ENCODE measurements at regions not wholly inside any gene's neighbourhood (a gene's known extent, or its start where the extent isn't known, plus 50 kb on each side); places are given as distances from the start of the nearest gene placed in this dataset.

GRCh38 chr2:240347949-240348500, 87.4 kb upstream of the GPC1 start:
- no peak for DNase-seq

- DNase-seq, result no peak
These were observed 86.9 kb upstream of the GPC1 start for GRCh38 chr2:240348522-240348921.

GRCh38 chr2:240349133-240350005, 86.1 kb upstream of the GPC1 start:
- DNase-seq, result no peak

GRCh38 chr2:240350006-240350355, 85.5 kb upstream of the GPC1 start:
- no peak for DNase-seq

- DNase-seq, result no peak
These were observed 84.8 kb upstream of the GPC1 start for GRCh38 chr2:240350696-240351087.

GRCh38 chr2:240351088-240351741, 84.2 kb upstream of the GPC1 start:
- no peak for DNase-seq

- no peak for DNase-seq
These were observed 83.5 kb upstream of the GPC1 start for GRCh38 chr2:240351826-240352426.

GRCh38 chr2:240353086-240353798, 82.2 kb upstream of the GPC1 start:
- DNase-seq, result no peak

GRCh38 chr2:240353944-240354343, 81.5 kb upstream of the GPC1 start:
- DNase-seq, result no peak

- DNase-seq, result no peak
These were observed 80.2 kb upstream of the GPC1 start for GRCh38 chr2:240355001-240355891.

- DNase-seq, result no peak
These were observed 79.5 kb upstream of the GPC1 start for GRCh38 chr2:240355962-240356361.

- no peak for DNase-seq
These were observed 78.5 kb upstream of the GPC1 start for GRCh38 chr2:240356700-240357640.

- DNase-seq, result no peak
These were observed 77.8 kb upstream of the GPC1 start for GRCh38 chr2:240357641-240358012.

GRCh38 chr2:240358080-240358479, 77.4 kb upstream of the GPC1 start:
- no peak for DNase-seq

GRCh38 chr2:240358821-240359397, 76.6 kb upstream of the GPC1 start:
- DNase-seq, result no peak

GRCh38 chr2:240359695-240360094, 75.8 kb upstream of the GPC1 start:
- DNase-seq, result no peak

- no peak for DNase-seq
These were observed 74.6 kb upstream of the GPC1 start for GRCh38 chr2:240360645-240361475.

GRCh38 chr2:240362216-240362755, 73.2 kb upstream of the GPC1 start:
- no peak for DNase-seq
